ENCODE measurements at regions not wholly inside any gene's neighbourhood (a gene's known extent, or its start where the extent isn't known, plus 50 kb on each side); places are given as distances from the start of the nearest gene placed in this dataset.

DNA sequence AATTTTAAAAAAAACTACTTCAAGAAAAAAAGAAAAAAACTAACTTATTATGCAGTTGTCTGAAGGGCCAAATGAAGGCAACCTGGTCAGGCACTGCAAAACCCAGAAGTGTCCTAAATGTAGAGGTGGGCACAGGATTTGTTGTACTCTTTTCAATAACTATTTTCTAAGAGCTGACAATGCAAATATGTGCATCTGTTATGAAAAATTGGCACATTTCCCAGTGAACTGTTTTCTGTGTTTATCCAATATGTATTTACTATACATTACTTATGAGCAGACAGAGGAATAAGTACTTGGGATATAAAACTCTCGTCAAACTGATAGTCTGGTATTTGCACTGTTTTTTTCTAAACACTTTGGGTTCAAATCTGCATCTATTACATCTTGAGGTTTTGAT, 188.0 kb upstream of the C21orf91 start:
- Histone ChIP-seq H3K4me3 (ENCODE audit: extremely low read depth in 1 of 4, insufficient read depth in 2 of 4, low read depth in 3 of 4, low read length in 4 of 4) (no peak overlapping the region), H2AFZ (ENCODE audit: low read length) (no peak overlapping the region), H3K4me2 (ENCODE audit: insufficient read depth in 1 of 2, low read depth in 2 of 2, low read length in 2 of 2) (no peak overlapping the region)

More for the DNA sequence above, 188.0 kb upstream of the C21orf91 start:
- no peak for DNase-seq (ENCODE audit: low read depth in 1 of 2, low spot score in 2 of 2)
- TF ChIP-seq FOSL1 (IDR thresholded peaks at IDR 0.05; ENCODE audit: insufficient read depth, low read depth, low read length) (no peak), CHD2 (IDR thresholded peaks at IDR 0.05; ENCODE audit: low read length) (no peak)
- no peak overlapping the region for H2BK15ac ChIP-seq (ENCODE audit: low read length)
- no peak overlapping the region for H2BK5ac ChIP-seq (ENCODE audit: low read depth, low read length)
- H3K56ac ChIP-seq (replicated peaks; ENCODE audit: insufficient read length, low read depth, low read length): no peak overlapping the region
- H3K9me3 ChIP-seq (ENCODE audit: insufficient read depth in 2 of 2, low read depth in 1 of 2, low read length in 1 of 2): no peaks in the 10 kb centered on the region
- H3K79me1 ChIP-seq (ENCODE audit: low read depth, low read length): no peaks in the 10 kb centered on the region
- H3K18ac ChIP-seq (ENCODE audit: extremely low read depth, low read length): no peak overlapping the region
- no peak overlapping the region for H2BK20ac ChIP-seq (ENCODE audit: low read length)
- no peak overlapping the region for H2BK120ac ChIP-seq (replicated peaks; ENCODE audit: low read depth, low read length)
- no peaks in the 10 kb centered on the region for H3K36me3 ChIP-seq (ENCODE audit: control insufficient read depth in 2 of 4, insufficient read depth in 4 of 4, low read length in 3 of 4)
- H3K27ac ChIP-seq (ENCODE audit: low read depth, low read length): no peak overlapping the region
- no peak overlapping the region for H3K4ac ChIP-seq (replicated peaks; ENCODE audit: insufficient read length, low read depth, low read length)
- ChIA-PET CTCF (ENCODE audit: partially characterized antibody) (no interaction called here), POLR2A (ENCODE audit: partially characterized antibody) (no interaction called here)
- no peak overlapping the region for H4K5ac ChIP-seq (ENCODE audit: insufficient read length, low read depth, low read length)
- H3K14ac ChIP-seq (ENCODE audit: insufficient read length): no peak overlapping the region
- no peaks in the 10 kb centered on the region for H3K27me3 ChIP-seq (replicated peaks in 1 of 4; ENCODE audit: control insufficient read depth in 3 of 4, extremely low read depth in 1 of 4, insufficient read depth in 3 of 4, low read length in 3 of 4)
- H3K79me2 ChIP-seq (ENCODE audit: control insufficient read depth in 1 of 2, insufficient read depth in 2 of 2, low read length in 2 of 2): no peaks in the 10 kb centered on the region
- H4K20me1 ChIP-seq (replicated peaks in 1 of 2; ENCODE audit: control insufficient read depth in 1 of 2, insufficient read depth in 2 of 2, low read length in 2 of 2): no peaks in the 10 kb centered on the region
- no peak for FAIRE-seq
- no peak overlapping the region for H3K9ac ChIP-seq (replicated peaks in 1 of 4; ENCODE audit: extremely low read depth in 1 of 4, low read depth in 3 of 4, low read length in 3 of 4)
- H4K91ac ChIP-seq (replicated peaks; ENCODE audit: insufficient read length, low read length): no peak overlapping the region
- H4K8ac ChIP-seq (ENCODE audit: extremely low read depth, insufficient read depth, low read length): no peak overlapping the region
- no peaks in the 10 kb centered on the region for H3K4me1 ChIP-seq (replicated peaks in 1 of 4; ENCODE audit: control insufficient read depth in 3 of 4, insufficient read depth in 4 of 4, low read length in 3 of 4)
- H2BK12ac ChIP-seq (ENCODE audit: low read depth, low read length): no peak overlapping the region
- H3K23ac ChIP-seq (ENCODE audit: insufficient read length): no peak overlapping the region
- WGBS, 2 experiments (ENCODE audit: extremely low coverage in 1 of 2, insufficient coverage in 1 of 2, insufficient read length in 1 of 2, insufficient replicate concordance in 2 of 2, low coverage in 1 of 2, low lambda C conversion rate in 2 of 2, missing lambda C conversion rate in 1 of 2): 96% methylated on average over 1 of the region's 1 CpG; no CpG with 5 or more reads in 1 of the 2 experiments
- H2AK5ac ChIP-seq (ENCODE audit: low read depth, low read length): no peak overlapping the region
- no peaks in the 10 kb centered on the region for H3K23me2 ChIP-seq (ENCODE audit: low read depth, low read length)
